Right ventricle myocardium inferior (tissue), 1 donor: ENCODE measurements at regions not wholly inside any gene's neighbourhood (a gene's known extent, or its start where the extent isn't known, plus 50 kb on each side); places are given as distances from the start of the nearest gene placed in this dataset.
"Not testable (repeated sequence)": the region's sequence is repeated elsewhere in the genome, so short reads cannot be mapped to it uniquely, and the experiment has no call there.

Experiments used
- ATAC-seq: fragments of 200-7000 bp; cut with Tn5 transposase; one replicate; pipeline ENCODE4 v1.9.1; 2020; ENCODE audit warnings: mild to moderate bottlenecking, moderate library complexity
- DNase-seq: peaks from one replicate; pipeline ENCODE4 v3.0.0; 2021; ENCODE audit errors: missing footprints
- intact Hi-C: fragments of 100-400 bp; cut with DNase I; formaldehyde crosslinking; loops from one replicate; pipeline ENCODE4 v1.11.0; 2022
- donor health status: DM: no; HTN: yes; CAD: no; lungs with severe emphysema.

GRCh38 chr6:170145716-170146115 lies 145.2 kb downstream of the DLL1 start:
- DNase-seq, intact Hi-C loops, ATAC-seq: not testable (repeated sequence)

GRCh38 chr6:170145272-170145592 lies 145.6 kb downstream of the DLL1 start:
- no peak for ATAC-seq
- DNase-seq = no peak
- intact Hi-C loops = no loop called here

GRCh38 chr6:170144571-170145271 lies 146.2 kb downstream of the DLL1 start:
- intact Hi-C loops = no loop called here
- DNase-seq (no peak), ATAC-seq (no peak)

- intact Hi-C loops = no loop called here
- DNase-seq (no peak), ATAC-seq (no peak)
These were observed 147.3 kb downstream of the DLL1 start for GRCh38 chr6:170143401-170144150.

GRCh38 chr6:170142559-170142958 lies 148.3 kb downstream of the DLL1 start:
- DNase-seq = no peak

GRCh38 chr6:170141061-170141460 lies 149.8 kb downstream of the DLL1 start:
- ATAC-seq, DNase-seq, intact Hi-C loops: not testable (repeated sequence)

More at GRCh38 chr6:170142559-170142958, 148.3 kb downstream of the DLL1 start:
- no peak for ATAC-seq
- intact Hi-C loops = no loop called here

GRCh38 chr6:170140129-170140528 lies 150.7 kb downstream of the DLL1 start:
- no peak for ATAC-seq
- DNase-seq = no peak
- intact Hi-C loops = no loop called here

- DNase-seq = no peak
These were observed 151.3 kb downstream of the DLL1 start for GRCh38 chr6:170139531-170139930.

GRCh38 chr6:170139046-170139445 lies 151.8 kb downstream of the DLL1 start:
- intact Hi-C loops = loop anchor here (5.0 kb wide), 1 partner anchor 148 kb away; no protein-coding TSS in a partner anchor
- not testable (repeated sequence) for ATAC-seq, DNase-seq

More at GRCh38 chr6:170139531-170139930, 151.3 kb downstream of the DLL1 start:
- ATAC-seq = no peak
- intact Hi-C loops = loop anchor here (5.0 kb wide), 1 partner anchor 148 kb away; no protein-coding TSS in a partner anchor

- DNase-seq (no peak), ATAC-seq (peak; percentile 2)
- intact Hi-C loops = loop anchor here (2.0 to 5.0 kb wide), 2 partner anchors 95 to 149 kb away; no protein-coding TSS in a partner anchor
These were observed 152.7 kb downstream of the DLL1 start for GRCh38 chr6:170137911-170138910.

GRCh38 chr6:170137176-170137891 lies 153.5 kb downstream of the DLL1 start:
- intact Hi-C loops = loop anchor here (2.0 to 5.0 kb wide), 2 partner anchors 95 to 150 kb away; no protein-coding TSS in a partner anchor
- DNase-seq = no peak
- ATAC-seq = peak; percentile 70

- no peak for ATAC-seq
- DNase-seq = no peak
- intact Hi-C loops = loop anchor here (2.0 to 5.0 kb wide), 2 partner anchors 94 to 151 kb away; no protein-coding TSS in a partner anchor
These were observed 154.2 kb downstream of the DLL1 start for GRCh38 chr6:170136541-170137175.

GRCh38 chr6:170135821-170136471 lies 154.9 kb downstream of the DLL1 start:
- DNase-seq (no peak), ATAC-seq (no peak)
- intact Hi-C loops = loop anchor here (2.0 to 5.0 kb wide), 2 partner anchors 93 to 151 kb away; no protein-coding TSS in a partner anchor

GRCh38 chr6:170135461-170135820 lies 155.4 kb downstream of the DLL1 start:
- intact Hi-C loops = loop anchor here (5.0 kb wide), 1 partner anchor 152 kb away; no protein-coding TSS in a partner anchor
- ATAC-seq (no peak), DNase-seq (no peak)

- ATAC-seq = no peak
- DNase-seq = no peak
- intact Hi-C loops = loop anchor here (5.0 kb wide), 1 partner anchor 153 kb away; no protein-coding TSS in a partner anchor
These were observed 156.1 kb downstream of the DLL1 start for GRCh38 chr6:170134471-170135440.

- ATAC-seq (no peak), DNase-seq (no peak)
- intact Hi-C loops = no loop called here
These were observed 156.8 kb downstream of the DLL1 start for GRCh38 chr6:170134031-170134470.
